NCI-H1092 treated with DMSO at 0.1 percent for 48 hours (cell line): ENCODE measurements at regions not wholly inside any gene's neighbourhood (a gene's known extent, or its start where the extent isn't known, plus 50 kb on each side); places are given as distances from the start of the nearest gene placed in this dataset.

Experiments
- DNase-seq: peaks from one replicate; lab custom pipeline; 2025; lab: John Stamatoyannopoulos, UW

DNA sequence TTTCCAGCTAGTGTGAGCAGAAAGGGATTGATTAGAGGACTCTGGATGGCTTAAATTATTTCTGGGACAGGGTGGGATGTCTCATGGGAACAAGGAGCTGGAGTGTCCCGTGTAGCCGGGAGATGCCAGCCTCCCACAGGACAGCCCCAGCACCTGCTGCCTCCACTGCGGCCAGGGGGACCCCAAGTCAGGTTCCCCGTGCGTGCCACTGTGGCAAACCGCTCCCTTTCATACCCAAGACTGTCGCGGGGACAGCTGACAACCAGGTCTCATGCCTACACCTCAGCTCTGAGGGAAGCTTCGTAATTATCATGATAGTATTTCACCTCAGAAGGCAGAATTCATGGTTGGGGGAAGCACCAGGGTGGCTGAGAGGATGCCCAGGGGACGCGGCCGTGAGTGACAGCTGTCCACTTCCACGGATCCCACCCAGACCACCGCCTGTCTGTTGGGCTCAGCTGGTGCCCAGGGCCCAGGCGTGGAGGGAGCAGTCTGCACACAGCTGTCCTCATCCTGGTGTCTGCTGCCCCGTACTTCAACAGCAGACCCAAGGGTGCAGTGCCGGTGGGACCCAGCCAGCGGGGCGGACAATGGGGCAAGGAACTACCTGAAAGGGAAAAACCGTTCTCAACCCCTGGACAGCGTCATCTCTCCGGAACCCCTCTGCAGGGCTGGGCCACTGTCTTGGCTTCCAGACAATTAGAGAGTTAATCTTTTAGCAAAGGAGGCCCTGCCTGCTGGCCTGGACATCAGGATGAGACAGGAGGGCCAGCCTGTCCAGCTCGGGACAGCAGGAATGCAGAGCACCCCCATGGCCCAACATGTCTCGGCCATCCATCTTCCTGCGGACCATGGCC, 166.9 kb downstream of the OLFM1 start:
- DNase-seq, result no peak

DNA sequence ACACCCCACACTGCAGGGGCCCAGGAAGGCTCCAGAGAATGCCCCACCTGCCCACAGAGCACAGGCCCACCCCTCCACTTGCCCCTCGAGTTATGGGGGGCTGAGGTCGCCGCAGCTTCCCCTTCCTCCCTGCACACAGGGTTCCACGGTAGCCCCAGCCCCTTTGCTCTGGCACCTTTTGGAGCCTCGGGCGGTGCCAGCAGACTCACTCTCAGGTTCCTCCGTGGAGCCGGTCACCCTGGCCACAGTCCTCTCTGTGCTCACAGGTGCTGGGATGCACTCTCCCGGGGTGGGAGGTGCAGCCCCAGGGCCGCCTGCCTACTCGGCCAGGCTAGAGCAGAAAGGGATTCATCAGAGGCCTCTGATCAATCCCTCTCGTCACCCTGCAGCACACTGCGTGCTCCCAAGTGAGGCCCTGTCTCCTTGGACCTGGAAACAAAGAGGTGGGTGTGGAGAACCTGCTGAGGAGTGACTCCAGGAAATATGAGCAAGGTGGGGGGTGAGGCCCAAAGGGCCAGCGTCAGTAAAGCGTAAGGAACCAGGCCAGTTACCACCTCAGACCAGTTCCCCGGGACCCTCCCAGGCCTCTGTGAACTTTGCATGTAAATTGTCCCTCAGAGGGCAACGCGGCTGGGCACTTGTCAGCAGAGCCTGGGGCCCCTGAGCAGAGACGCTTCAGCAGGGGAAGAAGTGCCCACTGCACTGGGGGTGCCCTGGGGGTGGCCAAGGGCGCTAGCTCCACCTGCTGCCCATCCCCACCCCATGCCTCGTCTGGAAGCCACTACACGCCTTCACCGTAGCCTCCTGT, 167.8 kb downstream of the OLFM1 start:
- no peak for DNase-seq

DNA sequence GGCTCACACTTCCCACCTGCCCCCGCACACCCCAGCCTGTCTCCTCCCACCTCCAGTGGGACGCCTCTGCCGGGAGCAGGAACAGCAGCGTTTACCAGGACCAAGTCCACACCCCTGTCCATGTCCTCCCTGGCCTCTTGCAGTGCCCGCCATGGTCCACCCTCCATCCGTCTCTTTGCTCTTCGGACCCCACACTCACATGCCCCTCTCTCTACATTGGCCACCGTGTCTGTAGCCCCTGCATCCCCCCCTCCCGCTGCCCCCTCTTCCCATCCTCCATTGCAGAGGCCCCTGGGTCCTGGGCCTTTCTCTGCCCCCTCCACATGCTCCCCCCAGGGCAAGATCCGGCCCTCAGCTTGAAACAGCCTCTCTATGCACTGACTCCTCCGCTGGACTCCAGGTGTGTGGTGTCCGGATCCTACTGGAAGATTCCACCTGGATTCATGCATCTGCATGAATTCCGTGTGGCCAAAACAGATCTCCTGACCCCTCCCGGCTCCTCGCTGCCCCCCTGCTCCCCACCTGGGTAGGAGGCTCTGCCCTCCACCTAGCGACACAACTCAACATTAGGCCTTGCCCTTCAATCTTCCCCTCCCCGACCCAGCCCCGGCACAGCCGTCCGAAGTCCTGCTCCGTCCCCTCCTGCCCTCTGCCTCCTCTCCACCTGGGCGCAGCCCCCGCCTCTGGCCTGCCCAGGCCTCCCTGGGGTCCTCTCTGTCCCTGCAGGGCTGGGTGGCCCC, 168.5 kb downstream of the OLFM1 start:
- DNase-seq, result no peak

DNA sequence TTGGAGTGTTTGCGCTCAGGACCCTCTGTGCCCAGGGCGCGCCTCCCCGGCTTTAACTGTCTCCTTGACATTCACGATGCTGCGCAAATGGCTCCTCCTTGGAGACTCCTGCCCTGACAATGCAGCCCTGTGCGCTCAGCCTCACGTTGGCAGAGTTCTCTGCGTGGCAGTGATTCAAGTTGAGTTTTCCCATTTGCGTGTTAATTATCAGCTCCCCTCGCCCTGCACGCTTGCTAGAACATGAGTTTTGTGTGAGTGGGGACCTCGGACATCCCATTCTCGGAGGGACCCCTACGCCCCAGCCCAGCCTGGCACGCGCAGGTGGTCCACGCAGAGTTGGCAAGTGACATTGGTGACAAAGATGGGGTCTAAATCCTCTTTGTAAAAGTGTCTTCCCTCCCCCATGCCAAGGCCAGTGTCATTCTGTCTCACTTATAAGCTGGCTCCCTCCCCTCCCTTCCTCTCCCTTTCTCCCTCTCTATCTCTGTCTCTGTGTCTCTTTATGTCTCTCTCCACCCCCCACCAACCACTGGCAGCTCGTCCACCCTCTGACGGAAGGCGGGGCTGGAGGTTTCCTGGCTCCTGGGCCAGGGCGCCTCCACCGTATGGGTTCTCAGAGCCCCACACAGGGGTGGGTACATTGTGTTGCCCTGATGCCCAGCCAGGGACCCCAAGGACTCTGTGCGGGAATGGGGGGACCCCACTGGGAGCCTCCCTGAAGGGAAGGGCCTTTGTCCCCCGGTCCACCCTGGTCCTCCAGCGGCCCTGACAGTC, 169.3 kb downstream of the OLFM1 start:
- no peak for DNase-seq

DNA sequence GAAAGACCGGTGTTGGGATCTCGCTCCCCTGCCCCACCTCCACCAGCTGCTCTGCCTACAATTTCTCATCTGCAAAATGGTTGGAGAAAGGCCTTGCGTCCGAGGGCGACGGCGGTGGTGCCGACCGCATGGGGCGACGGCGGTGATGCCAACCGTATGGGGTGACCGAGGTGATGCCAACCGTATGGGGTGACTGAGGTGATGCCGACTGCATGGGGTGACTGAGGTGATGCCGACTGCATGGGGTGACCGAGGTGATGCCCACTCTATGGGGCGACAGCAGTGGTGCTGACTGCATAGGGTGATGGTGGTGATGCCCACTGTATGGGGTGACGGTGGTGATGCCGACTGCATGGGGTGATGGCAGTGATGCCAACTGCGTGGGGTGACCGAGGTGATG, 171.0 kb downstream of the OLFM1 start:
- DNase-seq, result no peak

DNA sequence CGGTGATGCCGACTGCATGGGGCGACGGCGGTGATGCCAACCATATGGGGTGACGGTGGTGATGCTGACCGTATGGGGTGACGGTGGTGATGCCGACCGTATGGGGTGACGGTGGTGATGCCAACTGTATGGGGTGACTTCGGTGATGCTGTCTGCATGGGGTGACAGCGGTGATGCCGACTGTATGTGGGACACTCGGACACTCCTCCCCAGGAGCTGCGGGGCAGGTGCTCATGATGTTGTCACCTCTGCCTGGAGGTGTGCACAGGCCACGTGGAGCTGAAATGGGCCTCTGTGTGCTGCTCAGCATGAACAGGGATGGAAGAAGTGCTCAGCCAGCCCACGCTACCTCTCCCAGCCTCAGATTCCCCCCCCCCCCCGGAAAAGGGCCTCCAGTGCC, 171.8 kb downstream of the OLFM1 start:
- DNase-seq, result no peak

DNA sequence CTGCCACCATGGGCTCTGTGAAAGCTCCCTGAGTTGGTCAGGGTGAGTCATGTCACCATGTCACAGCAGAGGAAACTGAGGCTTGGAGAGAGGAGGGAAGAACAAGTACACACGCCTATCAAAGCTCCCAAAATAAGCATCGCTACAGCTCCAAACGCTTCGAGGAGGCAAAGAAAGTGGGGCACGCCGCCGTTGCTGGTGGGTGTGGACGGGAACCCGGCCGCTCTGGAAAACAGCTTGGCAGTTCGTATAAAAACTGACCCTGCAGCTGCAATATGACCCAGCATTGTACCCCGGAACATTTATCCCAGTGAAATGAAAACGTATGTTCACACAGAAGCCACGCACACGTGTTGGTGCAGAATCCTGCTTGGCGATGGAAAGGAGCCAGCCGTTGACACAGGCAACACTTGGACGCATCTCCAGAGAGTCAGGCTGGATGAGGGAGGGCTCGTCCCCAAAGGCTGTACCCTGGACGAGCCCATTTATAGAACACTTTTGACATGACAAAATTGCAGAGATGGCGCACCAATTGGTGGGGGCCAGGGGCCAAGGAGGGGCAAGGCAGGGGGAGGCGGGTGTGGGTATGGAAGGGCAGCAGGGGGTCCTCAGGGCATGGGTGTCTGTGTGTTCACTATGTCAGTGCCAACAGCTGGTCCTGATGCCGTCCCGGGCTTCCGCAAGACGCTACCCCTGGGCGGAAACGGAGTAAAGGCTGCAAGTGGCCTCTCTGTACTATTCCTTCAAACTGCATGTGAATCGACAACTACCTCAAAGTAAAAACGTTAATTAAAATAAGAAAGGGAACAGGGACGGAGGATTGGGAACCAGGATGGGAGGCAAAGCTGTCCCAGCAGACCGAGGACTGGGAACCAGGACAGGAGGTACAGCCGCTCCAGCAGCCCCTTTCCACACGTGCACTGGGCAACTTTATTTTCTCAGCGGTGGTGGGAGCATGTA, 173.0 kb downstream of the OLFM1 start:
- no peak for DNase-seq

DNA sequence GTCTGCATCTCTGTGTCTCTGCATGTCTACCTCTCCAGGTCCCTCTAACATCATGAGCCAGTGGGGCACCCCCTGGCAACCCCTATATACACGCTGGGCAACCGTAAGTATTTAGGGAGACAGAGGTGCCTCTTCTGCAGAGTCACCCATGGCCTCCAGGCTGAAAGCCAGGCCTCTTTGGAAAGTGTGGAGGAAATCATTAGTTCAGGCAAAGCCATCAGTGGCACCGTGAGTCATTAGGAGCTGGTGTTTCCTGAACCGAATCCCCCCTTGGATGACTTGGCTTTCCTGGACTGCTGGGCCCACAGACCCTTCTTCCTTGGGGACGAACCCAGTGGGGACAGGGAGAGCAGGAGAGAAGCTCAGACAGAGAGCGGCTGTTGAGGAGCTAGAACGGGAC, 174.8 kb downstream of the OLFM1 start:
- DNase-seq, result no peak

DNA sequence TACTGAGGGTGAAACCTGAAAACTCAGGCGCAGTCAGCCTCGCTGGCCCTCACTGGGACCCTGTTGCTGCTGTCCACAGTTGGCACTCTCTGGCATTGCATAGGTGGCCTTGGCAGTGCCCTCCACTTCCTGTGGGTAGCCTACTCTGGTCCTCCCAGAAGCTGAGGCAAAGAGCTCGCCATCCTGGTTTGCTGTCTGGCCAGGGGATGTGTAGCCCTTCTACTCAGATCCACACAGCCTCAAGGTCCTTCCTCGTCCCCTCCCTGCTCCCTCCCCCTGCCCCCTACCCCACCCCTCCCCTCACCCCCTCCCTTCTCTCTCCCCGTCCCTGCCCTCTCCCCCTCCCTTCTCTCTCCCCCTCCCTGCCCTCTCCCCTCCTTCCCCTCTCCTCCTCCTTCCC, 176.0 kb downstream of the OLFM1 start:
- no peak for DNase-seq

DNA sequence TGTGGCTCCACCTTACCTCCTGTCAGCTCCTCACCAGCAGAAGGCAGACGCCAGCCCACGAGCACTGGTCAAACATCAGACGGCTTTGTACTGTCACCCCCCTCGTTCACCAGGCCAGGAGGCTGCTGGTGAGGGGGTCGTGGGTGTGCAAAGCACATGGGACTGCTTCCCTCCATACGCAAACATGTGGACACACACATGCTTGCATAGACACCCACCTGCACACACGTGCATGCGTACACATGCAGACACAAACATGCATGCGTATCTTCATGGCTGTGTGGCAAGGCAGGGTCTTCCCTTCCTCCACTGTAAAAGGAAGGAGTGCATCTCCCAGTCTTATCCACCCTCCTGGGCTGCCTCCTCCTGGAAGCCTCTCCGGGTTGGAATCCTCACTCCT, 178.5 kb downstream of the OLFM1 start:
- no peak for DNase-seq

DNA sequence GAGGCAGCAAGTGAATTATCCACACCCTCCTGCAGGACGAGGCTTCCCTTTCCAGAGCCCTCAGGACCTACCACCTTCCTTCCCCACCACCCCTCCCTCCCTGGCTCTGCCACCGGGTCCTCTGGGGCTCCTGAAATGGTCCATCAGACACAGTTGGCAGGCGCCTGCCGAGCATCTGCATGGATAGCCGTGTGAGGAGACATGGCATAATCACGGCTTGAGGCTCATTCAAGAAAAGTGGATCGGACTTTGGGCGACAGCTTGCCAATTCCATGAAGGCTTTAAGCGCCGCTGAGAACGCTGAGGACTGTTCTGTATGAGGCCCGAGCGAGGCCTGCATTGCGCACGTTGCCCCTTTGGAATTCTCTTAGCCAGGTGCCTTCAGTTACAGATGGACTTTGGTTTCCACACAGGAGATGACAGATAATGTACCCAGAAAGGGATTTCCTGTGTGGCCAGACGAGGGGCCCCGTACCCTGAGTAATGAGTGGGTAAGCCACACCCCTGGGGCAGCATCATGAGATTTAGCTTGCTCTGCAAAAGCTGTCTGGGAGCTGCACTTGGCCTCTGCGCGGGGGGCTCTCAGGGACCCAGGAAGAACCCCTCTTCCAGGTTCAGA, 179.8 kb downstream of the OLFM1 start:
- DNase-seq, result no peak

DNA sequence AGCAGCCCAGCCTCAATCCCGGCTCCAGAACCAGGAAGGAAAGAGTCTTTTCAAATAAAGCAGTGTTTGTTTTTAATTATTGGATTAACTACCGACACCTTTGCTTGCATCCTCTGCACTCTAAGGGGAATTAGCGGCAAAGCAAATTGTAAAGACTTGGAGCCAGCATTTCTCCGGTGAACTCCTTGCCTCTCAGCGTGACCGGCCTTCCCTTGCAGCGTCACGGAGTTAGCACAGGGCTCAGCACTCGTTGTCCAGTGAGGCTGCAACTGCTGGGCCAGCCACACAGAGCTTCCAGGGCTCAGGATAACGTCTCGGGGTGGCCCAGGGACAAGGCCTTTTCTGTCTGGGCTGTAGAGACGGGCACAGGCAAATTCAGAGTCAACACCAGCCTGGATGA, 180.6 kb downstream of the OLFM1 start:
- DNase-seq, result no peak

DNA sequence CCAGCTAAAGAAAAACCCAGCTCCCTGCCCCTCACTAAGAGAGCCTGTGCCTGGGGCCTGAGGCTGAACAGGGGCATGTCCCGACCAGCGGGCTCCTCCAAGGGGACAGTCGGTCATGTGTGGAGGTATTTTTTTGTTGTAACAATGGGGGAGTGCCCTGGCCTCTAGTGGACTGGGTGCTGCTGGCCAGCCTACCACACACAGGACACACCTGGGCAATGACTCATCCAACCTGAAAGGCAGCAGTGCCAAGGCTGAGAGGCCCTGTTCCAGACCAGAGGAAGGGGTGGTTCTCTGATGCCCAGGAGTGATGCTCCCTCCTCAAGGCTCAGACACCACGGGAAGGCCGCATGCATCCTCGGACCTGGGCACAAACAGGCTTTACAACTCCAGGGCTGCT, 181.5 kb downstream of the OLFM1 start:
- no peak for DNase-seq

DNA sequence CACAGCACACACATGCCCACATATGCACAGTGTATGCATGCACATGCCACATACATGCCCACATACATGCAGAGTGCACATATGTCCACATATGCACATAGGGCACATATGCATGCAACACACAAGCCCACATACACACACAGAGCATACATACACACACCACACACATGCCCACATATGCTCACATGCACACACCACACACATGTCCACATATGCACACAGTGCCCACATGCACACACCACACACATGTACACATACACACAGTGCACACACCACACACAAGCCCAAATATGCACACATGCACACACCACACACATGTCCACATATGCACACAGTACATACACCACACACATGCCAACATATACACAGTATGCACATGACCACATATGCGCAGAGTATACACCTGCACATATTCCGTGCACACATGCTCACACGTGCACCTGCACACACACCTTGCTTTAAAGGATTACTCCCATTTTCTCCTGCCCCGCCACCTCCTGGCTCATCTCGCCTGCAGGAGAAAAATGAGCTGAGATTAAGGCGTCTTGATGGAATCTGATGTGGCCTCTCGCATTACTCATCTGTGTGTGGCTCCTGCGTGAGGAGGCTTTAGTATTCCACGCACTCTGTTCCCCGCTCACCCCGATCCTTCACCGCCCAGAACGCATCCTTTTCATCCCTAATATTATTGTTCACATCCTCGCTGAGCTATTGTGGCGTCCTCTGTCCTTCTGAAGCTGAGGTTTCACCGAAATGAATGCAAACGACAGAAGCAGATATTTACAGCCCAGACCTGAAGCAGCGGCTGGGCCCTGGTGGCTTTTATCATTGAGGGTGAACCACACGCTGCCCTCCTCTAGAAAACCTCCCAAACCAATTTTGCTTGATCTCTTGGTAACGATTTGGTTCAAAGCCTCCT, 182.7 kb downstream of the OLFM1 start:
- DNase-seq, result no peak

DNA sequence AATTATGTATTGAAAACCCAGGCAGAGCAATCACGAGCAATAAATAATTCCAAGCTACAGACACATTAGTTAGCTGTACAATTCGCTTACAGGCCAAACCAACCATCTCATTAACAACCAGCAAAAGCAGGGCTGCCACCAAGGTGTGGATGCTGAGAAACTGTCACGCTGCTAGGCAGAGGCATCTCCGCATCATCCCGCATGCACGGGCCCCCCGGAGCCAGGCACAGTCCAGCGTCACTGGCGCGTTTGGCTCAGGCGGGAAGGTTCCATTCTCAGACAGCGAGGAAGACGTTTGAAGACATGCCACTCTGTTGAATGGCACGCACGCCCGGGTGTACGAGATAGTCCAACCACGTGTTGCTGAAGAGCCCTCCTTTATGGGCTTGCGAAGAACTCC, 184.0 kb downstream of the OLFM1 start:
- DNase-seq, result no peak

DNA sequence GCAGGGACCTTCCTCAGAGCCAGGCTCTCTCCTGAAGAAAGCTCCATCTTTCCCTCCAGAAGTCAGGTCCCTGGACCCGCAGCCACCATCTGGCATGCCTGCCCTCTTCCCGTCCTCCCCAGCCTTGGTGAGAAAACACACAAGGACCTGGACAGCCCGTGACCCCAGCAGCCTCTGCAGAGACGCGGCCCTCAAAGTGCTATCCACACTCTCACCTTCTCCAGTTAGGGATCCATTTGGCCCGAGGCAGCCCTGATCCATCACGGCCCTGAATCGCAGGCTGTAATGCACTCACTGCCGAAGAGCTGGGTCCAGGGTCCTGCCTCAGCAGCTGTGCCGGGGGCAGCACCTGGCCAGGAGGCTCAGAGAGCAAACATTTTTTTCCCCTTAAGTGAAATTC, 185.1 kb downstream of the OLFM1 start:
- no peak for DNase-seq

DNA sequence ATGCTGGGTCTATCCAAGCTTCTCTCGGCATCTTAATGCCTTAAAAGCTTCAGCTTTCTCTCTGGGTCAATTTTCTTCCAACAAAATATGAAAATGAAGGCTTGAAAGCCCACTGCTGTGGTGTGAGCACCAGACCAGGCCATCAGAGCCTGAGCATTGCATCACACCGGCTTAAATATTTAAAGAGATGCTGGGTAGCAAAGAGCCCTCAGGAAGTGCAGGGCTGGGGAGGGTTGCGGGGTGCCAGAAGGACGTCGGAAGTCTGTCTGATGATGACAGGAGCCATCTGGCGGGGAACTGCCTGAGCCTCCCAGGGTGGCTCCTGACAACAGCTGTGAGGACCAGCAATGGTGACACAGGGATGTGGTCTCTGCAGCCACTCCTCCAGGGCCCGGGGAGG, 185.5 kb downstream of the OLFM1 start:
- no peak for DNase-seq

DNA sequence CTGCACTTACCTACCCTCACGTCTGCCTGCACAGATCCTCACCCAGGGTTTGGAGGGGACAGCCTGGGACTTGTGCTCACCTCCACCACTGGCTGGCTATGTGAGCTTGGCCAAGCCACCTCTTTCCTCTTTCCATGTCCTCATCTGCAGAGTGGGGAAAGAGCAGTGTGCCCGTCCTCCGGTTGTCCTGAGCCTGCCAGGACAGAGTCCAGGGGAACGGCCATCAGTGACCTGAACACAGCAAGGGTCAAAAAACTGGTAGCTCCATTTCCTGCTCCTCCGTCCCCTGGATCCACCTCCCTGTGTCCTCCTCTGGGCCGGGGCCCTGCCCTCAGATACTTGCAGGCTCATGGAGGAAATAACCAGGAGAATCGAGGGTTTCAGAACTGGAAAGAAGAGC, 187.7 kb downstream of the OLFM1 start:
- no peak for DNase-seq

DNA sequence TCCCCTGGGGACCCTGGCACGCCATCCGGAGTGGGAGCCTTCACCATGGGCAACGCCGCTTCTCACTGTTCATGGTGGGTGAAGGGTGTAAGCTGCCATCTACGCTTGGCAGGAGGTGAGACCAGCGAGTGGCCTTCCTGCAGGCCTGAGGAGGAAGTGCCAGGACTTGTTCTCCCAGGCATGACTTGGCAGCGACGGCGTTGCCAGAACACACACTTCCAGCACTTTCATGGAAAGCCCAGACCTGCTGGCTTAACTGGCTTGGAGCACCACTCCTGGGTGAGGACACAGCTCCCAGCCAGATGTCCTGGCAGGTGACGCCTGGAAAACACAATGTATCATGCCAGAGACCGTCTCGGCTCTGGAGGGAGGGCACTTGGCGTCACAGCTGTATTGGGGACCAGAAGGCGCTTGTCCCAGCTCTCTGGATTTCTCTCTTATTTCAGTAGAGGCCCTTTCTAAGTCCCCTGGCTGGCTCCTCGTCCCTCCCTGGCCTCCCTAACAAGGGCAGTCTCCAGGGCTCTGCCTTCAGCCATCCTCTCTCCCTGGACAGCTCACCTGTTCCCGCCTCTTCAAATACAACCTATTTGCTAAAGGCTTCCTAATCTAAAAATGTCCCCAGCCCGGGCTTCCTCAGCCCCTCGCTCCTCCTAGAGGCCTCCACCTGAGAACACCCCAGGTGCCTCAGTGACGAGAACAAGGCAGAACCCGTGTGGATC, 188.3 kb downstream of the OLFM1 start:
- DNase-seq, result peak; percentile 17
